ENCODE measurements at regions not wholly inside any gene's neighbourhood (a gene's known extent, or its start where the extent isn't known, plus 50 kb on each side); places are given as distances from the start of the nearest gene placed in this dataset.

- peaks cover 2% of the 10 kb centered on the region; the same call in 1 of the 2 replicates for H3K9me3 ChIP-seq (ENCODE audit: control insufficient read depth, insufficient read depth, low read length)
- ATAC-seq (ENCODE audit: low read depth), result no peak
- H2AK5ac ChIP-seq (ENCODE audit: low read depth, low read length), result no peak overlapping the region
- H3K9ac ChIP-seq (ENCODE audit: low read depth, low read length), result no peak overlapping the region
- no peak overlapping the region for H3K23ac ChIP-seq (ENCODE audit: low read depth, low read length)
- H2BK15ac ChIP-seq (ENCODE audit: low read depth, low read length), result no peak overlapping the region
- ChIA-PET POLR2A (ENCODE audit: unreplicated experiment) (no interaction called here), CTCF (no interaction called here)
- H3K4me3 ChIP-seq (ENCODE audit: insufficient read depth, low read depth, low read length), result no peak overlapping the region
- H3K27me3 ChIP-seq (ENCODE audit: control insufficient read depth, insufficient read depth, low read length), result no peaks in the 10 kb centered on the region
- H3K79me1 ChIP-seq (ENCODE audit: low read depth in 1 of 2, low read length in 2 of 2), result no peaks in the 10 kb centered on the region
- no peak overlapping the region for H2BK5ac ChIP-seq (ENCODE audit: low read depth, low read length, poor library complexity, severe bottlenecking)
- H4K8ac ChIP-seq (ENCODE audit: low read depth in 2 of 2, low read length in 2 of 2), result no peak overlapping the region
- H3K56ac ChIP-seq (ENCODE audit: extremely low read depth, insufficient read depth, low read length), result no peak overlapping the region
- no peak overlapping the region for H3K27ac ChIP-seq (ENCODE audit: insufficient read depth, low read length)
- no peak overlapping the region for H2BK20ac ChIP-seq (ENCODE audit: low read depth, low read length)
- in situ Hi-C loops (cut with MboI; ENCODE audit: low sequenced_read_pairs), result loop anchor here (25.0 kb wide), 1 partner anchor 489 kb away; no protein-coding TSS in a partner anchor
- H4K20me1 ChIP-seq (ENCODE audit: insufficient read depth, low read length), result no peaks in the 10 kb centered on the region
- no peak overlapping the region for H3K4me2 ChIP-seq (ENCODE audit: low read depth, low read length)
- H3K36me3 ChIP-seq (ENCODE audit: control insufficient read depth, insufficient read depth, low read length), result no peaks in the 10 kb centered on the region
- H2AK9ac ChIP-seq (replicated peaks; ENCODE audit: low read depth, low read length, poor library complexity), result no peak overlapping the region
- H3K4me1 ChIP-seq (ENCODE audit: control insufficient read depth, insufficient read depth, low read length), result no peaks in the 10 kb centered on the region
- no peak overlapping the region for H2BK120ac ChIP-seq (ENCODE audit: low read depth, low read length)
- TF ChIP-seq MAFK (IDR thresholded peaks at IDR 0.05; ENCODE audit: low read depth, low read length), result no peak
- no peak for TF ChIP-seq POLR2A (IDR thresholded peaks at IDR 0.05; ENCODE audit: low read depth, low read length)
- TF ChIP-seq MAZ (IDR thresholded peaks at IDR 0.05; ENCODE audit: borderline replicate concordance, low read depth, low read length), result no peak
- TF ChIP-seq ELK1 (IDR thresholded peaks at IDR 0.05; ENCODE audit: borderline replicate concordance, low read depth, low read length), result no peak
- no peak for TF ChIP-seq CHD1 (IDR thresholded peaks at IDR 0.05; ENCODE audit: low read depth, low read length)
- no peak for TF ChIP-seq BHLHE40 (IDR thresholded peaks at IDR 0.05; ENCODE audit: low read depth, low read length)
- TF ChIP-seq NFE2L2 (IDR thresholded peaks at IDR 0.05; ENCODE audit: low read depth, low read length), result no peak
- TF ChIP-seq CTCF (conservative IDR thresholded peaks at IDR 0.05; ENCODE audit: low read depth, low read length), result no peak
- TF ChIP-seq MXI1 (IDR thresholded peaks at IDR 0.05; ENCODE audit: borderline replicate concordance, low read depth, low read length), result no peak
- TF ChIP-seq USF2 (IDR thresholded peaks at IDR 0.05; ENCODE audit: low read depth, low read length), result no peak
- TF ChIP-seq SMC3 (IDR thresholded peaks at IDR 0.05; ENCODE audit: low read depth, low read length), result no peak
- TF ChIP-seq RAD21 (IDR thresholded peaks at IDR 0.05; ENCODE audit: low read length), result no peak
- TF ChIP-seq FOS (IDR thresholded peaks at IDR 0.05; ENCODE audit: low read depth, low read length), result no peak
- no peak for TF ChIP-seq CEBPB (IDR thresholded peaks at IDR 0.05; ENCODE audit: low read depth, low read length)
- no peak for TF ChIP-seq RFX5 (IDR thresholded peaks at IDR 0.05; ENCODE audit: low read depth, low read length)
- TF ChIP-seq RCOR1 (IDR thresholded peaks at IDR 0.05; ENCODE audit: insufficient replicate concordance, low read length), result no peak
- BruUV-seq (replicated peaks), result no TSS peak
- no peak for DNase-seq
- H4K5ac ChIP-seq (ENCODE audit: low read depth, low read length), result no peak overlapping the region
- dilution Hi-C loops (cut with HindIII; ENCODE audit: low sequenced_read_pairs, unreplicated experiment), result no loop called here
- H3K14ac ChIP-seq (replicated peaks; ENCODE audit: low read depth, low read length), result no peak overlapping the region
- no peaks in the 10 kb centered on the region for H3K9me1 ChIP-seq (ENCODE audit: insufficient read depth, low read length)
- no peak overlapping the region for H4K91ac ChIP-seq (ENCODE audit: insufficient read depth, low read depth, low read length)
- intact Hi-C loops (cut with micrococcal nuclease), result no loop called here
- H3K18ac ChIP-seq (ENCODE audit: low read depth, low read length), result no peak overlapping the region
- no CpG with 5 or more reads among the region's 4 CpGs for WGBS, 2 experiments (ENCODE audit: extremely low coverage in 2 of 2, insufficient read length in 1 of 2)
- no peak overlapping the region for H3K4ac ChIP-seq (ENCODE audit: low read depth, low read length)
- no peak overlapping the region for H2AFZ ChIP-seq (replicated peaks; ENCODE audit: low read length, poor library complexity)
Measured at GRCh38 chr12:30323008-30323407, 372.7 kb downstream of the IPO8 start.
